HG02571 (cell line): ENCODE measurements at regions not wholly inside any gene's neighbourhood (a gene's known extent, or its start where the extent isn't known, plus 50 kb on each side); places are given as distances from the start of the nearest gene placed in this dataset.
"Not testable (repeated sequence)": the region's sequence is repeated elsewhere in the genome, so short reads cannot be mapped to it uniquely, and the experiment has no call there.

ENCODE experiments used
- ATAC-seq: cut with Tn5 transposase; IDR thresholded peaks from one replicate; pipeline ENCODE4 v1.9.1; 2021; ENCODE audit warnings: mild to moderate bottlenecking, moderate library complexity; ENCODE audit not compliant: unreplicated experiment

DNA sequence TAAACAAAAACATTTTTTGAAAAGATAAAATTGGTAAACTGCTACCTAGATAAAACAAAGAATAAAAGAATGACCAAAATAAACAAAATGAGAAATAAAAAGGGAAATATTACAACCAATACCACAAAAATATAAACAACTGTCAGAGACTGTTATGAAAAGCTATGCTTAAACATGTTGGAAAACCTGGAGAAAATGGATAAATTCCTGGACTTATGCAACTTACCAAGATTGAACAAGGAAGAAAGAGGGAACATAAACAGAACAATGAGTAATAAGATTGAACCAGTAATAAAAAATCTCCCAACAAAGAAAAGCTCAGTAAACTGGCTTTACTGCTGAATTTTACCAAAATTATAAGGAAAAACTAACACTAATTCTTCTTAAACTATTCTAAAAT lies 518.7 kb downstream of the GRXCR1 start:
- ATAC-seq, result no peak

DNA sequence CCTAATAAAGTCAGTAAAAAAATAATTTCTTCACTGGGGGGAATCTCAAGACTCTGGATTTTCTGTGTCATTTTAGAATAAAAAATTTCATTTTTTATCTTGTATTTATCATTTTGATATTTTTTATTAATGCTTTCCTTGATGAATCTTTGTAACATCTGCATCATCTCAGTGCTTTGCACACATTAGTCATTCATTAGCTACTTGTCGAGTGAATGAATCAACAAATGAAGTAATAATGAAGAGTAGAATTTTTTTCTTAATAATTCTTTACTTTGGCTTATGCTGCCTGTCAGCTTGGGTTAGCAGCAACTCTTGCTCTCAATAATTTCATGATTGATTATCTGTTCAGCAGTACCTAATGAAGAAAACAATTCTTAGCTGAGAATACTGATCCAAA lies 530.8 kb downstream of the GRXCR1 start:
- no peak for ATAC-seq

DNA sequence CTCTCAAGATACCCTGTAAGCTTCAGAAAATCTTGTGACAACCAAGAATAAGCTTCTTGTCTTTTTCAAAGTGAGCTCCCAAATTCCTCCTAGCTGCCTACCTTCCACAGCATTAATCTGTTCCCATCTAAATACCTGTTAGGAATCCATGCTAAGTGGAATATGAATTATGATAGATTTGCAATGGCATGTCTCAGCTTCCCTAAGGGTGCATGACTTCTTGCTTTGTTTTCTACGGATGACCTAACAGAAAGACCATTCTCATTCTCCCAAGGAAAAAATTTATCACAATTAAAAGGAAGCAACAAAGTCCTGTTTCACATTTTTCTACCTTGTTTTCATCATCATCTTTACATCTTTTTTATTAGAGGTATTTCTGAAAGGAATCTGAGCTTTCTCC lies 532.7 kb downstream of the GRXCR1 start:
- no peak for ATAC-seq

DNA sequence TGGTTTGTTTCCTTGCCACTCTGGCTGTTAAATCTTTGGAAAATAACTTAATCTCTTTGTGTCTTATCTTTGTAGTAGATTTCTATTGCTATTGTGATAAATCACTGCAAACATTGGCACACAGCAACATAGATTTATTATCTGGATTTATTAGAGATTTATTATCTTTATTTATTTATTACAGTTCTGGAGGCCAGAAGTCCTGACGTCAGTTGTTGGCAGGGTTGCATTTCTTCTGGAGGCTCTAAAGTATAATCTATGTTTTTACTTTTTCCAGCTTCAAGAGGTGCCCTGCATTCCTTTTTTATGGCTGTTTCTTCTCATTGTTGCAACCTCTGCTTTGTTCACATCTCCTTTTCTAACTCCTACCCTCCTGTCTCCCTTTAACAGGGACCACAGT lies 542.8 kb downstream of the GRXCR1 start:
- ATAC-seq, result no peak

DNA sequence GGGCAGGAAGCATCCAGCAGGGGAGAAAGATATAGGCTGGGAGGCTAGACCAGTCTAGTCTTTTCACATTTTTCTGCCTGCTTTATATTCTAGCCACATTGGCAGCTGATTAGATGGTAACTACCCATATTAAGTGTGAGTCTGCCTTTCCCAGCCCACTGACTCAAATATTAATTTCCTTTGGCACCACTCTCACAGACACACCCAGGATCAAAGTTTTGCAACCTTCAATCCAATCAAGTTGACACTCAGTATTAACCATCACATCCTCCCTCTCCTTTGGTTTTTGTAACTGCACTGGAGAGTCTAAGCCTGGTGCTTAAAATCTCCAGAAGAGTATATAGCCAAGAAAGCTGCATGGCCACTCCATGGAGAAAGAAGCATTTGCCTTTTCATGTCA lies 560.4 kb downstream of the GRXCR1 start:
- no peak for ATAC-seq

DNA sequence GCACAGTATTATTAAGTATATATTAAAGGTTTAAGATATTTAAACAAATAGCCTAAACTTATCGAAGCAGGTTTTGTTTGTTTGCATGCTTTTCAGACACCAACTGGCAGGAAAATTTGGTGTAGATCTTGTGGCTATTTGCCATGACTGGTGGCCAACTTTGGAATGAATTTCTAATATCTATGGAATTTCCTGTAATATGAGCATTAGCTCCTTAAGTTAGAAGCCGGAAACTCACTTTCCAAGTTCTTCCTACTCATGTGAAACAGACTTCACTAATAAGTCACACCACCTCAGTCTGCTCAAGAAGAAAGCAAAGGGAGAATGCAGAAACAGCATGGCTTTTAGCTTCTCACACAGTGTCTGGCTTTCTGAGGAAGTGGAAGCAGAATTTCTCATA lies 563.9 kb downstream of the GRXCR1 start:
- no peak for ATAC-seq

DNA sequence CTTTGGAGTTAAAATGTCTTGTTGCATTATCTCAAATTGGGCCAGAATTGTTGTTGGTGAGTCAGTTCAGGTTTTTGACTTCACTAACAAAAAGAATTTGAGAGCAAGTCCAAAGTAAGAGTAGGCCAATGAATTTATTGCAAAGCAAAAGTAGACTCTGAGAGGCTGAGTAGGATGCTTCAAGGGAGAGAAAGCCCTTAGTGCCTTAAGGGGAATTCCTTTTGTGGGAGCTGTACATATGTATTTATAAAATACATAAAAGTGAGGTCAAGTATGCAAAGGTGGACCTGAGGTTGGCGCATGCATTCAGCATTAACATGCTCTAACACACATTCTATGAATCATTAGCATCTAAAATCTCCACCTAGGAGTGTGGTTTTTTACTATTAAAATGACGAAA lies 565.4 kb downstream of the GRXCR1 start:
- no peak for ATAC-seq

DNA sequence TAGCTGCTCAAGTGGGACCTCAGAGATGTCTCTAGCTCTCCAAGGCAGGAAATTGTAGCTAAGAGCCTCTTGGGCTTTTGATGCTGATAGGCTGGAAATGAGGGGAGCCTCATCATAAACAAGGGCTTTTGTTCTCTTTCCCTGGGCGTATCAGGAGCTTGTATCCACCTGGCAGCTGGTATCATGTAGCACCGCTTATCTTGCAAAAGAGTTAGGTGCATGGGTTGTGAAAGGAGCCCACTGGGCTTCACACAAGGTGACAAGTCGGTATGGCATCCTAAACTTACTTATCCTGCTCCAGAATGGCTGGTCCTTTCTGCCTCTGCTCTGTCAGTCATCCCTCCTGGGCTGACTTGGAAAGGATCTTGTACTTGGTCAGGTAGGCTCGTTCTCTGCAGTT lies 565.8 kb downstream of the GRXCR1 start:
- no peak for ATAC-seq

DNA sequence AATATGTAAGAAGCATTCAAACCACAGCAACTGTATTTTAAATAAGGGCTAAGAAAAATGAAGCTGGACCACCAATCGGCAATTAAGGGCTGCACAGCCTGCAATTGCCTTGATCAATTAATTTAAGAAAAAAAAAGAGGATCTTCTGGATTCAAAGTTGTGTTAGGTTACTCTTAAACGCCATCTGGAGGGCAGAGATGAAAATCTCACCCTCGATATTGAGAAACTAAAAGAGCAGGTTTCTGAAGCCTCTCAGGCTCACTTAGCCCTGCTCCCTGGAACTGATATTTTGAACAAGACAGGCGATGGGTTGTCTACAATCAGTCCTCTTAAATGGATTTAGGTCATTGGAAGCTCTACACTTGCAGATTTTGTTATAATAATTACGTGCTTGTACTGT lies 579.4 kb downstream of the GRXCR1 start:
- no peak for ATAC-seq

DNA sequence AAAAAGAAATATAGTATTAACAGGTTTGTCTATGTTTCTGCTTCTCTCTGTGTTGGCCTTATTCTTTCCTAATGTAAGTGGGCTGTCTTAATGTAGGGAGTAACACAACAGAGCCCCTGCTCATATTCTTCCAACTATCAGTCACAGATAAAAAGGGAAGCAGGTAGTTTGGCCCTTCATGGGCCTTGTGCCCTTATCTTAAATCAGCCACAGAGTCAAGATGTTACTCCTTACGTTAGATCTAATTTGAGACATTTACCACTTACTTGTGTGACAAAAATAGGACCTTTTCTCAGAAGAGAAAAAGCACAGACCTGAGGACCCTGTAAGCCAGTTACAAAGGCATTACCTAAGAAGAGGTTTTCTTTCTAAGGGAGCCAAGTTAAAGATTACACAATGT lies 589.0 kb downstream of the GRXCR1 start:
- ATAC-seq, result no peak

DNA sequence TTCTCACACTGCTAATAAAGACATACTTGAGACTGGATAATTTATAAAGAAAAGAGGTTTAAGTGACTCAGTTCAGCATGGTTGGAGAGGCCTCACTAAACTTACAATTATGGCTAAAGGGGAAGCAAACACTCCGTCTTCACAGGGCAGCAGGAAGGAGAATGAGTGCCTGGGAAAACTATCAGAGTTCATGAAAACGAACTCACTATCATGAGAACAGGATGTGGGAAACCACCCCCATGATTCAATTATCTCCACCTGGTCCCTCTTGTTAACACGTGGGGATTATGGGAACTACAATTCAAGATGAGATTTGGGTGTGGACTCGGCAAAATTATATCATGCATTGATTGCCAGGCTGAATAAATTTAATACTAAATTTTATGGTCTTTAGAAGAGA lies 592.7 kb downstream of the GRXCR1 start:
- no peak for ATAC-seq

DNA sequence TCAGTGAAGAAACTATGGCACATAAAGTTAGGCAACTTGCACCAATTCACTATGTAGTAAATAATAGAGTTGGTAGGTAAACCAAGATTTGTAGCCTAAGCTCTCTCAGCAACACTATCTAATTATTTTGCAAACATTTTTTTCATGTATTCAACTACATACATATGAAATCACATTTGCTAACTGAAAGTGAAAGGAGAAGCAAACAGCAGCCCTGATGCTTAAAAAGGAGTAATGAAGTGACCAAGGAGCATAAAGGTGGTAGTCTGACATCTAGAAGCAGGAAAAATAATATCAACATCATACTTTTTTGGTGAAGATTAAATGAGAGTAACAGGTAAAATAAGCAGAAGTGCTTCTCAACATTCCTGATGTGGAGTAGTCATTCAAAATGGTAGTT lies 603.7 kb downstream of the GRXCR1 start:
- no peak for ATAC-seq

DNA sequence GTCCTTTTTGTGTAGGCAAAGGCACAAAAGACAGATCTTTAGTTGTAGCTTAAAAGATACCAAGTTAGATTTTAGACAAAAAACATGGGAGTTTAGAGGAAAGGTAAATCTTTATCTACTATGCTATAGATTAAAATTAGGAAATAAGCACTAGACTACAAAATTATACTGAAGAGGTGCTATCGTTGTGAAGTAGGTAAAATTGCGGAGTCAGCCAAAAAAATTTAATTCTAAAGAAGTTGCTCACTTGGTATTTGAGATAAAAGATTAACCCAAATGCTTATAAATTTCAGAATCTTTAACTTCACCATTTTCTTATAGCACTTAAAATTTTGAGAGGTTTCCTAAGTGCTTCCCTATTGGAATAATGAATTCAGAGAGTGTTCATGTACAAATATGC lies 604.1 kb downstream of the GRXCR1 start:
- no peak for ATAC-seq

DNA sequence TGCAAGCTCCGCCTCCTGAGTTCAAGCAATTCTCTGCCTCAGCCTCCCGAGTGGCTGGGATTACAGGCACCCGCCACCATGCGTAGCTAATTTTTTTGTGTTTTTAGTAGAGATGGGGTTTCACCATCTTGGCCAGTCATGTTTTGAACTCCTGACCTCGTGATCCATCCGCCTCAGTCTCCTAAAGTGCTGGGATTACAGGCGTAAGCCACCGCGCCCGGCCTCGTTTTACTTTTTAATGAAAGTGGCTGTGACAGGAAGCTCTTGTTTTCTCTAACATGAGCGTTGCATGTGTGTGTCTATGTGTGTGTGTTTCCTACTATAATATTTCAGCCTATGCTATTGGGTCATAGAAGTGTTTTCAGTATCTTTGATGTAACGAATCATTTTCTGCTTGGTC lies 613.3 kb downstream of the GRXCR1 start:
- ATAC-seq, result not testable (repeated sequence)

DNA sequence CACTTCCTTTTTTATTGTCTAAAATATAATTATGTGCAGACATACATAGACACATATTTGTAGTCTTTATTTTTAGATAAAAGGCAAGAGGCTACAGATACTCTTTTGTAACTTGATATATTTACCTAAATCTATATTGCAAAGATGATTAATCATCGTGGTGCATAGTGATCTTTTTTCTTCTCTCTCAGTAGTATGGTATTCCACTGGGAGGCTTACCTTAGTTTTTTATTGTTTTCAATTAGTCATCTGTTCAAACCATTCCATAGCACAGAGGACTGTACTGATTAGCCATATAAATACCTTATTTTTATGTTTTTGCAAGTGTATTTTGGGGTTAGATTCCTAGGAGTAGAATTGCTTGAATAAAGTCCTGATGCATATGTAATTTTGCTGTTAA lies 619.7 kb downstream of the GRXCR1 start:
- ATAC-seq, result no peak

DNA sequence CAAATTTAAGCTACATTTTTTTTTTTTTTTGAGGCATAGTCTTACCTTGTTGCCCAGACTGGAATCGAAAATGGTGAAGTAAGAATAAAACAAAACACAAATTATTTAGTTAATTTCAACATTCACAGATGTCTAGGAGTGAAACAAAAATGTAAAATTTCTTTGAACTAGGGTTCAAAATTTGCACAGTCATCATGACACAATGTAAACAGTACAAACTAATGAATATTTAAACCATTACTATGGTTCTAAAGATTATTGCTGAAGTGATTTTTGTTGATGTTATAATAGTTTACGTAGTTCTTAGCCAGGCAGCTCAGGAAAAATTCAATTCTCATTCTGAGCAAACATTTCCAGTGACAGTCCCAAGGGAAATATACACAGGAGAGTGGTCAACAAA lies 633.1 kb downstream of the GRXCR1 start:
- no peak for ATAC-seq

DNA sequence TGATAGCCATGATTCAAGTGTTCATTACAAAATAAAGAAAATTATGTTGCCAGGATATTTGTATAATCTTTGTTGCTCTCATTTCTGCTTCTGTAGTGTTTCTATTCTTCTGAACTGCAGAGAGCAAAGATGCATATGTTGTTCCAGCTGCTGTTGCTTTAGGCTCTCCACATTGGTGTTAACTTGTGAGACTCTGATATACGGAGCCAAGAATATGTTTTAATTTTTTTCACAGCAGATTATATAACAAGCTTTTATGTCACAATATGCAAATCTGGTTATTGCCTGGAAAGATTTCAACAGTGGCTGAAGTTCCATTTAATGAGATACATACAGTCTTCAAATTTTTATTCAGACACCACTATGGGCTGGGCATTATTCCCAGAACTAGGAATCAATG lies 655.0 kb downstream of the GRXCR1 start:
- no peak for ATAC-seq

DNA sequence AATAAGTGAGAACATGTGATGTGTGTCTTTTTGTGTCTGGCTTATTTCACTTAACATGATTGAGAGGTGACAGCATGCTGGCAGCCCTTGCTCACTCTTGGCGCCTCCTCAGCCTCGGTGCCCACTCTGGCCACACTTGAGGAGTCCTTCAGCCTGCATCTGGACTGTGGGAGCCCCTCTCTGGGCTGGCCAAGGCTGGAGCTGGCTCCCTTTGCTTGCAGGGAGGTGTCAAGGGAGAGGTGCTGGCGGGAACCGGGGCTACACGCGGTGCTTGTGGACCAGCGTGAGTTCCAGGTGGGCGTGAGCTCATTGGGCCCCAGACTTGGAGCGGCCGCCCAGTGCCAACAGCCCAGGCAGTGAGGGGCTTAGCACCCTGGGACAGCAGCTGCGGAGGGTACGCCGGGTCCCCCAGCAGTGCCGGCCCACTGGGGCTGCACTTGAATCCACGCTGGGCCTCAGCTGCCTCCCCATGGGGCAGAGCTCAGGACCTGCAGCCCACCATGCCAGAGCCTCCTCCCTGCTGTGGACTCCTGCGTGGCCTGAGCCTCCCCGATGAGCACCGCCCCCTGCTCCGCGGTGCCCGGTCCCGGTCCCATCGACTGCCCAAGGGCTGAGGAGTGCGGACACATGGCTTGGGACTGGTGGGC lies 658.6 kb downstream of the GRXCR1 start:
- no peak for ATAC-seq

DNA sequence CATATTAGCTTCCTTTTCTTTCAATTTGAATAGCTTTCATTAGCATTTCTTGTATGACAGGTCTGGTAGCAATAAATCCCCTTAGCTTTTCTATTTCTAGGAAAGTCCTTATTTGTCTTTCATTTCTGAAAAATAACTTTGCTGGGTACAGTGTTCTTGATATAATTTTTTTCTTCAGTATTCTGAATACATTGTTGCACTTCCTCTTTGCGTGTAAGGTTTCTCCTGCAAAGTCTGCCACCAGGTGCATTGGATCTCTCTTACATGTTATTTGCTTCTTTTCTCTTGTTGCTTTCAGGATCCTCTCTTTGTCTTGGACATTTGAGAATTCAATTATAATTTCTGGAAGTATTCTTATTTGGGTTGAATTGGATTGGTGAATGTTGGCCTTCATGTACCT lies 663.7 kb downstream of the GRXCR1 start:
- ATAC-seq, result no peak

DNA sequence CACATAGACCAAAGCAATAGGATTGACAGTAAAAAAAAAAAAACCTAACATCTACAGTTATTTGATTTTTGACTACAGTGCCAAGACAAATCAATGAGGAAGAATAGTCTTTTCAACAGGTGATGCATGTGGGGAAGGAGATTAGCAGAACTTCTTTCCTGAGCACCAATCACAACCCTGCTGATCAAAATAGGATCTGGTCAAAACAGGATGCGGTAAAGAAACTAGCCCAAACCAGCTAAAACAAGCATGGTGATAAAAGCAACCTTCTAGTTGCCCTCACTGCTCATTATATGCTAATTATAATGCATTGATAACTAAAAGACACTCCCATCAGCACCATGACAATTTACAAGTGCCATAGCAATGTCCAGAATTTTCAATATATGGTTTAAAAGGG lies 667.5 kb downstream of the GRXCR1 start:
- no peak for ATAC-seq

DNA sequence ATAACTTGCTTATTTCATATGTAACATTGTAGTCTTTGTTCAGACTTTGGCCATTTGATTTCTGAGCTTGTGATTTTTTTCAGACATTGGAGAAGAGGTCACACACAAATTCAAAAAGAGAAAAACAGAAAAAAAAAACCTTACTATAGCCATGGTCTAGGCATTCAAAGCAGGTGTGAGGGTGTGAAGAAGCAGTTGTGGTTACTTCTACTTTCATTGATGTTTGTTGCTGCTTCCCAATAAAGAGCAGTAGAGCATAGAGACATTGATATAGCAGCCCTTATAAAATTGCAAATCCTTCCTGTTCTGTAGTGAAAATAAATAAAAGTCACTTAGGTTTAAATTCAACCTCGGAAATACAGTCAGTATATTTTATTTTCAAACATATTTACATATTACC lies 671.6 kb downstream of the GRXCR1 start:
- no peak for ATAC-seq

DNA sequence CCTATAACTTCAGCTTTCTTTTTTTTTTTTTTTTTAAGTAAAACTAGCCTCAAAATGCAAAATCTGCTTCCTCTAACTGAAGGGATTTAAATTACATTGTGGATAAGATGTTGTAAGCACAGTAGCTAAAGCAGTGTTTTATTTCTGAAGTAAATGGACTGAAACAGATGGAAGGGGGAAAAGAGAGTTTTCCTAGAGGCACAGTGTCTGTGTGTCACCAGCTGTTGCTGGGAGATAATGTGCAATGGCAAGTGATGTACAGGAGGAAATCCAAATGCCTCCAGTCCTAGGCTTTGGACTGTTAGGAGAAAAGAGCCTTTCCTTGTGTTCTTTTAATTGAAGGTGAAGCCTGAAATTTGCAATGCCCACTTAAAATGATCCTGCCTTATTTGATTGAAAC lies 672.1 kb downstream of the GRXCR1 start:
- no peak for ATAC-seq

DNA sequence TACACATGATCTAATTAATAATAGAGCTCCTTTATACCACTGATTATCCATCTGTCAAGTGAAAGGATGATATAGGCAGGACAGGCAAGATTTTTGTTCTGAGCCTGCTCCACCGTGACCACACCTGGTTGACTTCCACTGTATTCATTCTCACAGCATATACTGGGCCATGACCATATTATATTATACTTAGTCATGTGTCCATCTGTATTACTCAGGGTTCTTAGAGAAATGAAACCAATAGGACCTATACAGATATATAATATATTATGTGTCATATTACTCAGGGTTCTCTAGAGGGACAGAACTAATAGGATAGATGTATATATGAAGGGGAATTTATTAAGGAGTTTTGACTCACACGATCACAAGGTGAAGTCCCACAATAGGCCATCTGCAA lies 675.1 kb downstream of the GRXCR1 start:
- ATAC-seq, result no peak

DNA sequence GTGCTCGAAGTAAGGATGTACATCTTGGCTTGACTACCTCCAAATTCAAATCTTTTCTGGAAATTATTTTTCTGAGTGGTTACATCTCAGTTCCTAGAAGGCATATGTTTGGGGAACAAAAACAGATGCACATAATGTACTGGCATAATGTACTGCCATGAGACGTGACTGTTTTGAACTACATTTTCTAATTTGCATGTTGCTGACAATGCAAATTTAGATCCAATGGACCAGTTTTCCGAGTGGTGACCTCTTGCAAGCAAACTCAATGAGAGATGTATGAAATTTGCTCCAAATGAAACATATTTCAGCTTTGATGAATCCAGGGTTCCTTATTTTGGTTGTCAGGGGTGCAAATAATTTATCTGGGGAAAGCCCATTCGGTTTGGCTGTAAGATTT lies 694.3 kb downstream of the GRXCR1 start:
- no peak for ATAC-seq
